ENCODE measurements at regions not wholly inside any gene's neighbourhood (a gene's known extent, or its start where the extent isn't known, plus 50 kb on each side); places are given as distances from the start of the nearest gene placed in this dataset.

GRCh38 chr4:120232050-120232449 lies 165.4 kb upstream of the MAD2L1 start:
- no peaks in the 10 kb centered on the region for H3K9me3 ChIP-seq (replicated peaks in 1 of 2; ENCODE audit: control insufficient read depth in 2 of 2, insufficient read depth in 1 of 2, low read depth in 1 of 2, low read length in 2 of 2)
- H3K18ac ChIP-seq (ENCODE audit: low read length), result no peak overlapping the region
- H3K27ac ChIP-seq (replicated peaks; ENCODE audit: low read length), result no peak overlapping the region
- no peaks in the 10 kb centered on the region for H3K4me1 ChIP-seq (ENCODE audit: control insufficient read depth in 2 of 2, insufficient read depth in 1 of 2, low read depth in 1 of 2, low read length in 2 of 2)
- no peak overlapping the region for H4K91ac ChIP-seq (ENCODE audit: low read depth, low read length, poor library complexity)
- no peaks in the 10 kb centered on the region for H3K27me3 ChIP-seq (ENCODE audit: control insufficient read depth in 3 of 3, insufficient read depth in 3 of 3, low read depth in 1 of 3, low read length in 3 of 3)
- H2AFZ ChIP-seq (ENCODE audit: low read length), result no peak overlapping the region
- no peak overlapping the region for H2BK120ac ChIP-seq (ENCODE audit: low read depth, low read length)
- H3K9ac ChIP-seq (ENCODE audit: low read depth, low read length, poor library complexity), result no peak overlapping the region
- H3K36me3 ChIP-seq (replicated peaks in 1 of 2; ENCODE audit: control insufficient read depth in 2 of 2, insufficient read depth in 2 of 2, low read length in 2 of 2), result no peaks in the 10 kb centered on the region
- no peak overlapping the region for H3K4me2 ChIP-seq (ENCODE audit: insufficient read depth, low read length, poor library complexity, severe bottlenecking)
- no peak for DNase-seq (ENCODE audit: low spot score)
- no peak overlapping the region for H2BK15ac ChIP-seq (ENCODE audit: low read length)
- H3K79me1 ChIP-seq (ENCODE audit: low read depth, low read length), result no peaks in the 10 kb centered on the region
- no peak overlapping the region for H3K14ac ChIP-seq (ENCODE audit: low read length)
- no peak overlapping the region for H3K23ac ChIP-seq (ENCODE audit: low read depth, low read length, poor library complexity)
- H3K4ac ChIP-seq (ENCODE audit: low read length), result no peak overlapping the region
- no peak overlapping the region for H4K8ac ChIP-seq (ENCODE audit: low read depth, low read length)
- no peak overlapping the region for H3K4me3 ChIP-seq (ENCODE audit: low read length in 2 of 2)
- no peak overlapping the region for H2AK5ac ChIP-seq (ENCODE audit: low read depth, low read length)
- no peak overlapping the region for H2BK5ac ChIP-seq (ENCODE audit: low read length)
- H2BK12ac ChIP-seq (ENCODE audit: low read length), result no peak overlapping the region
- WGBS, 2 donors (ENCODE audit: extremely low coverage in 2 of 2, insufficient read length in 2 of 2, insufficient replicate concordance in 1 of 2), result no CpG with 5 or more reads among the region's 1 CpG

- H3K79me1 ChIP-seq (ENCODE audit: low read depth, low read length), result no peaks in the 10 kb centered on the region
- H3K36me3 ChIP-seq (replicated peaks in 1 of 2; ENCODE audit: control insufficient read depth in 2 of 2, insufficient read depth in 2 of 2, low read length in 2 of 2), result no peaks in the 10 kb centered on the region
- no peak overlapping the region for H3K18ac ChIP-seq (ENCODE audit: low read length)
- H2BK120ac ChIP-seq (ENCODE audit: low read depth, low read length), result no peak overlapping the region
- H2AK5ac ChIP-seq (ENCODE audit: low read depth, low read length), result no peak overlapping the region
- H3K4ac ChIP-seq (ENCODE audit: low read length), result no peak overlapping the region
- no peak overlapping the region for H2BK15ac ChIP-seq (ENCODE audit: low read length)
- H4K8ac ChIP-seq (ENCODE audit: low read depth, low read length), result no peak overlapping the region
- H3K14ac ChIP-seq (ENCODE audit: low read length), result no peak overlapping the region
- no peak for DNase-seq (ENCODE audit: low spot score)
- no peak overlapping the region for H3K9ac ChIP-seq (ENCODE audit: low read depth, low read length, poor library complexity)
- WGBS, 2 donors (ENCODE audit: extremely low coverage in 2 of 2, insufficient read length in 2 of 2, insufficient replicate concordance in 1 of 2), result no CpG with 5 or more reads among the region's 1 CpG
- H4K91ac ChIP-seq (ENCODE audit: low read depth, low read length, poor library complexity), result no peak overlapping the region
- no peaks in the 10 kb centered on the region for H3K27me3 ChIP-seq (ENCODE audit: control insufficient read depth in 3 of 3, insufficient read depth in 3 of 3, low read depth in 1 of 3, low read length in 3 of 3)
- H3K9me3 ChIP-seq (replicated peaks in 1 of 2; ENCODE audit: control insufficient read depth in 2 of 2, insufficient read depth in 1 of 2, low read depth in 1 of 2, low read length in 2 of 2), result peaks cover 0 to 2% of the 10 kb centered on the region in 2 donors
- H3K23ac ChIP-seq (ENCODE audit: low read depth, low read length, poor library complexity), result no peak overlapping the region
- H2BK12ac ChIP-seq (ENCODE audit: low read length), result no peak overlapping the region
- H3K27ac ChIP-seq (replicated peaks; ENCODE audit: low read length), result no peak overlapping the region
- H3K4me2 ChIP-seq (ENCODE audit: insufficient read depth, low read length, poor library complexity, severe bottlenecking), result no peak overlapping the region
- H2AFZ ChIP-seq (ENCODE audit: low read length), result peak overlapping the region; percentile 53
- no peak overlapping the region for H2BK5ac ChIP-seq (ENCODE audit: low read length)
- no peaks in the 10 kb centered on the region for H3K4me1 ChIP-seq (ENCODE audit: control insufficient read depth in 2 of 2, insufficient read depth in 1 of 2, low read depth in 1 of 2, low read length in 2 of 2)
- no peak overlapping the region for H3K4me3 ChIP-seq (ENCODE audit: low read length in 2 of 2)
Measured at GRCh38 chr4:120228086-120228485, 161.4 kb upstream of the MAD2L1 start.

- H3K27me3 ChIP-seq (ENCODE audit: control insufficient read depth in 3 of 3, insufficient read depth in 3 of 3, low read depth in 1 of 3, low read length in 3 of 3), result no peaks in the 10 kb centered on the region
- peaks cover 0 to 2% of the 10 kb centered on the region in 2 donors for H3K9me3 ChIP-seq (replicated peaks in 1 of 2; ENCODE audit: control insufficient read depth in 2 of 2, insufficient read depth in 1 of 2, low read depth in 1 of 2, low read length in 2 of 2)
- no peak overlapping the region for H3K9ac ChIP-seq (ENCODE audit: low read depth, low read length, poor library complexity)
- no peak overlapping the region for H2BK120ac ChIP-seq (ENCODE audit: low read depth, low read length)
- H4K8ac ChIP-seq (ENCODE audit: low read depth, low read length), result no peak overlapping the region
- H4K91ac ChIP-seq (ENCODE audit: low read depth, low read length, poor library complexity), result no peak overlapping the region
- H3K23ac ChIP-seq (ENCODE audit: low read depth, low read length, poor library complexity), result no peak overlapping the region
- no peaks in the 10 kb centered on the region for H3K4me1 ChIP-seq (ENCODE audit: control insufficient read depth in 2 of 2, insufficient read depth in 1 of 2, low read depth in 1 of 2, low read length in 2 of 2)
- H3K4ac ChIP-seq (ENCODE audit: low read length), result no peak overlapping the region
- H3K36me3 ChIP-seq (replicated peaks in 1 of 2; ENCODE audit: control insufficient read depth in 2 of 2, insufficient read depth in 2 of 2, low read length in 2 of 2), result no peaks in the 10 kb centered on the region
- H3K14ac ChIP-seq (ENCODE audit: low read length), result no peak overlapping the region
- no peak overlapping the region for H2AK5ac ChIP-seq (ENCODE audit: low read depth, low read length)
- no peak overlapping the region for H3K18ac ChIP-seq (ENCODE audit: low read length)
- no CpG with 5 or more reads among the region's 1 CpG for WGBS, 2 donors (ENCODE audit: extremely low coverage in 2 of 2, insufficient read length in 2 of 2, insufficient replicate concordance in 1 of 2)
- no peak overlapping the region for H3K27ac ChIP-seq (replicated peaks; ENCODE audit: low read length)
- no peak overlapping the region for H3K4me2 ChIP-seq (ENCODE audit: insufficient read depth, low read length, poor library complexity, severe bottlenecking)
- no peak overlapping the region for H2BK12ac ChIP-seq (ENCODE audit: low read length)
- H2AFZ ChIP-seq (ENCODE audit: low read length), result no peak overlapping the region
- no peaks in the 10 kb centered on the region for H3K79me1 ChIP-seq (ENCODE audit: low read depth, low read length)
- no peak overlapping the region for H2BK15ac ChIP-seq (ENCODE audit: low read length)
- H3K4me3 ChIP-seq (ENCODE audit: low read length in 2 of 2), result no peak overlapping the region
- H2BK5ac ChIP-seq (ENCODE audit: low read length), result no peak overlapping the region
- no peak for DNase-seq (ENCODE audit: low spot score)
Measured at GRCh38 chr4:120227554-120227953, 160.9 kb upstream of the MAD2L1 start.

- H3K4me2 ChIP-seq (ENCODE audit: insufficient read depth, low read length, poor library complexity, severe bottlenecking), result no peak overlapping the region
- no peaks in the 10 kb centered on the region for H3K4me1 ChIP-seq (ENCODE audit: control insufficient read depth in 2 of 2, insufficient read depth in 1 of 2, low read depth in 1 of 2, low read length in 2 of 2)
- no peaks in the 10 kb centered on the region for H3K27me3 ChIP-seq (ENCODE audit: control insufficient read depth in 3 of 3, insufficient read depth in 3 of 3, low read depth in 1 of 3, low read length in 3 of 3)
- DNase-seq (ENCODE audit: low spot score), result no peak
- WGBS, 2 donors (ENCODE audit: extremely low coverage in 2 of 2, insufficient read length in 2 of 2, insufficient replicate concordance in 1 of 2), result no CpG with 5 or more reads among the region's 2 CpGs
- H3K18ac ChIP-seq (ENCODE audit: low read length), result no peak overlapping the region
- H3K27ac ChIP-seq (replicated peaks; ENCODE audit: low read length), result no peak overlapping the region
- H3K4ac ChIP-seq (ENCODE audit: low read length), result no peak overlapping the region
- H2BK15ac ChIP-seq (ENCODE audit: low read length), result no peak overlapping the region
- no peak overlapping the region for H2AFZ ChIP-seq (ENCODE audit: low read length)
- no peak overlapping the region for H2BK120ac ChIP-seq (ENCODE audit: low read depth, low read length)
- no peak overlapping the region for H4K91ac ChIP-seq (ENCODE audit: low read depth, low read length, poor library complexity)
- no peak overlapping the region for H2AK5ac ChIP-seq (ENCODE audit: low read depth, low read length)
- no peak overlapping the region for H3K4me3 ChIP-seq (ENCODE audit: low read length in 2 of 2)
- no peaks in the 10 kb centered on the region for H3K36me3 ChIP-seq (replicated peaks in 1 of 2; ENCODE audit: control insufficient read depth in 2 of 2, insufficient read depth in 2 of 2, low read length in 2 of 2)
- no peak overlapping the region for H3K23ac ChIP-seq (ENCODE audit: low read depth, low read length, poor library complexity)
- no peak overlapping the region for H2BK5ac ChIP-seq (ENCODE audit: low read length)
- no peak overlapping the region for H4K8ac ChIP-seq (ENCODE audit: low read depth, low read length)
- no peak overlapping the region for H3K14ac ChIP-seq (ENCODE audit: low read length)
- no peak overlapping the region for H3K9ac ChIP-seq (ENCODE audit: low read depth, low read length, poor library complexity)
- H3K79me1 ChIP-seq (ENCODE audit: low read depth, low read length), result no peaks in the 10 kb centered on the region
- H3K9me3 ChIP-seq (replicated peaks in 1 of 2; ENCODE audit: control insufficient read depth in 2 of 2, insufficient read depth in 1 of 2, low read depth in 1 of 2, low read length in 2 of 2), result peaks cover 0 to 2% of the 10 kb centered on the region in 2 donors
- H2BK12ac ChIP-seq (ENCODE audit: low read length), result no peak overlapping the region
Measured at GRCh38 chr4:120225527-120225926, 158.9 kb upstream of the MAD2L1 start.
